ENCODE measurements at regions not wholly inside any gene's neighbourhood (a gene's known extent, or its start where the extent isn't known, plus 50 kb on each side); places are given as distances from the start of the nearest gene placed in this dataset.

- no peak overlapping the region for H3K14ac ChIP-seq (ENCODE audit: insufficient read length)
- no peaks in the 10 kb centered on the region for H4K20me1 ChIP-seq (replicated peaks in 1 of 2; ENCODE audit: control insufficient read depth in 1 of 2, insufficient read depth in 2 of 2, low read length in 2 of 2)
- H2BK120ac ChIP-seq (replicated peaks; ENCODE audit: low read depth, low read length), result no peak overlapping the region
- no peak overlapping the region for H3K27ac ChIP-seq (ENCODE audit: low read depth, low read length)
- no peak overlapping the region for H2BK12ac ChIP-seq (ENCODE audit: low read depth, low read length)
- no peak for DNase-seq (ENCODE audit: low read depth in 1 of 2, low spot score in 2 of 2)
- H2BK5ac ChIP-seq (ENCODE audit: low read depth, low read length), result no peak overlapping the region
- no peak overlapping the region for H2AFZ ChIP-seq (ENCODE audit: low read length)
- no peaks in the 10 kb centered on the region for H3K27me3 ChIP-seq (replicated peaks in 1 of 4; ENCODE audit: control insufficient read depth in 3 of 4, extremely low read depth in 1 of 4, insufficient read depth in 3 of 4, low read length in 3 of 4)
- no peak for FAIRE-seq
- H3K23ac ChIP-seq (ENCODE audit: insufficient read length), result no peak overlapping the region
- H3K23me2 ChIP-seq (ENCODE audit: low read depth, low read length), result no peaks in the 10 kb centered on the region
- peaks cover 0 to 11% of the 10 kb centered on the region in 2 experiments; a peak in 1 of 4 replicates for H3K9me3 ChIP-seq (ENCODE audit: insufficient read depth in 2 of 2, low read depth in 1 of 2, low read length in 1 of 2)
- no peak overlapping the region for H4K91ac ChIP-seq (replicated peaks; ENCODE audit: insufficient read length, low read length)
- ChIA-PET CTCF (ENCODE audit: partially characterized antibody) (no interaction called here), POLR2A (ENCODE audit: partially characterized antibody) (no interaction called here)
- H3K4me2 ChIP-seq (ENCODE audit: insufficient read depth in 1 of 2, low read depth in 2 of 2, low read length in 2 of 2), result no peak overlapping the region
- H3K56ac ChIP-seq (replicated peaks; ENCODE audit: insufficient read length, low read depth, low read length), result no peak overlapping the region
- H4K8ac ChIP-seq (ENCODE audit: extremely low read depth, insufficient read depth, low read length), result no peak overlapping the region
- H2AK5ac ChIP-seq (ENCODE audit: low read depth, low read length), result no peak overlapping the region
- H3K4me3 ChIP-seq (ENCODE audit: extremely low read depth in 1 of 4, insufficient read depth in 2 of 4, low read depth in 3 of 4, low read length in 4 of 4), result no peak overlapping the region
- H4K5ac ChIP-seq (ENCODE audit: insufficient read length, low read depth, low read length), result no peak overlapping the region
- no peaks in the 10 kb centered on the region for H3K4me1 ChIP-seq (replicated peaks in 1 of 4; ENCODE audit: control insufficient read depth in 3 of 4, insufficient read depth in 4 of 4, low read length in 3 of 4)
- no peak overlapping the region for H2BK15ac ChIP-seq (ENCODE audit: low read length)
- H2BK20ac ChIP-seq (ENCODE audit: low read length), result no peak overlapping the region
- no peak overlapping the region for H3K9ac ChIP-seq (replicated peaks in 1 of 4; ENCODE audit: extremely low read depth in 1 of 4, low read depth in 3 of 4, low read length in 3 of 4)
- 95% methylated on average over 3 of the region's 3 CpGs; no CpG with 5 or more reads in 1 of the 2 experiments for WGBS, 2 experiments (ENCODE audit: extremely low coverage in 1 of 2, insufficient coverage in 1 of 2, insufficient read length in 1 of 2, insufficient replicate concordance in 2 of 2, low coverage in 1 of 2, low lambda C conversion rate in 2 of 2, missing lambda C conversion rate in 1 of 2)
- no peaks in the 10 kb centered on the region for H3K79me2 ChIP-seq (ENCODE audit: control insufficient read depth in 1 of 2, insufficient read depth in 2 of 2, low read length in 2 of 2)
- no peak overlapping the region for H3K18ac ChIP-seq (ENCODE audit: extremely low read depth, low read length)
- H3K4ac ChIP-seq (replicated peaks; ENCODE audit: insufficient read length, low read depth, low read length), result no peak overlapping the region
- no peaks in the 10 kb centered on the region for H3K36me3 ChIP-seq (ENCODE audit: control insufficient read depth in 2 of 4, insufficient read depth in 4 of 4, low read length in 3 of 4)
- no peaks in the 10 kb centered on the region for H3K79me1 ChIP-seq (ENCODE audit: low read depth, low read length)
- no peak for TF ChIP-seq JUN (IDR thresholded peaks at IDR 0.05; ENCODE audit: low read depth, low read length)
- TF ChIP-seq TEAD4 (IDR thresholded peaks at IDR 0.05; ENCODE audit: low read depth, low read length), result no peak
- TF ChIP-seq KDM5A (IDR thresholded peaks at IDR 0.05; ENCODE audit: low read length), result no peak
- no peak for TF ChIP-seq HDAC6 (IDR thresholded peaks at IDR 0.05; ENCODE audit: low read depth, low read length)
- no peak for TF ChIP-seq PHF8 (conservative IDR thresholded peaks at IDR 0.05; ENCODE audit: low read depth, low read length)
- no peak for TF ChIP-seq SIRT6 (IDR thresholded peaks at IDR 0.05; ENCODE audit: low read length)
- no peak for TF ChIP-seq EZH2 (IDR thresholded peaks at IDR 0.05; ENCODE audit: low read depth, low read length, severe bottlenecking)
- no peak for TF ChIP-seq SP1 (IDR thresholded peaks at IDR 0.05; ENCODE audit: low read depth, low read length)
- no peak for TF ChIP-seq TAF7 (optimal IDR thresholded peaks at IDR 0.05; ENCODE audit: borderline replicate concordance, low read depth, low read length)
- TF ChIP-seq RAD21 (IDR thresholded peaks at IDR 0.05 in 1 of 2, conservative IDR thresholded peaks at IDR 0.05 in 1 of 2; ENCODE audit: low read depth in 2 of 2, low read length in 2 of 2), result no peak
- TF ChIP-seq NANOG (IDR thresholded peaks at IDR 0.05; ENCODE audit: insufficient read depth, low read depth, low read length, poor library complexity, severe bottlenecking), result no peak
- no peak for TF ChIP-seq POLR2AphosphoS5 (IDR thresholded peaks at IDR 0.05; ENCODE audit: low read depth, low read length)
- TF ChIP-seq SP2 (IDR thresholded peaks at IDR 0.05; ENCODE audit: low read length), result no peak
- no peak for TF ChIP-seq KDM4A (IDR thresholded peaks at IDR 0.05; ENCODE audit: low read depth, low read length, severe bottlenecking)
- TF ChIP-seq POU5F1 (IDR thresholded peaks at IDR 0.05; ENCODE audit: low read depth, low read length), result no peak
- no peak for TF ChIP-seq CHD2 (IDR thresholded peaks at IDR 0.05; ENCODE audit: low read length)
- TF ChIP-seq CREB1 (IDR thresholded peaks at IDR 0.05), result no peak
Observed at GRCh38 chr11:82185925-82186324, 547.7 kb downstream of the FAM181B start.

Measured in H1 (cell line).